GM12892 (cell line): ENCODE measurements at regions not wholly inside any gene's neighbourhood (a gene's known extent, or its start where the extent isn't known, plus 50 kb on each side); places are given as distances from the start of the nearest gene placed in this dataset.

ENCODE experiments used
- POLR2A ChIP-seq: IDR thresholded peaks from 2 replicates; pipeline ENCODE4 v1.6.1; 2011; ENCODE audit warnings: low read depth, low read length, control low read depth
- POLR2AphosphoS5 ChIP-seq: IDR thresholded peaks from 2 replicates; pipeline ENCODE4 v1.6.1; 2011; ENCODE audit warnings: low read depth, low read length, control low read depth
- TAF1 ChIP-seq: IDR thresholded peaks from 2 replicates; pipeline ENCODE4 v1.6.1; 2011; ENCODE audit warnings: low read depth, mild to moderate bottlenecking, control low read depth, low read length, borderline replicate concordance

- TF ChIP-seq TAF1 (no peak), POLR2AphosphoS5 (no peak), POLR2A (no peak)
Observed at GRCh38 chr5:167546270-167546669, 745.2 kb upstream of the WWC1 start.
